Stimulated activated CD4-positive, alpha-beta T cell treated with anti-CD3 and anti-CD28 coated beads, Interleukin-12 subunit alpha, Interleukin-12 subunit beta, amount 100 ng/mL, for 48 hours (primary cell): ENCODE measurements at regions not wholly inside any gene's neighbourhood (a gene's known extent, or its start where the extent isn't known, plus 50 kb on each side); places are given as distances from the start of the nearest gene placed in this dataset.
"Not testable (repeated sequence)": the region's sequence is repeated elsewhere in the genome, so short reads cannot be mapped to it uniquely, and the experiment has no call there.

Source experiments
- DNase-seq, 3 donors: peaks; one replicate each; pipeline ENCODE4 v3.0.0-alpha.2; 2020; ENCODE audit warnings: low read depth in 2 of 3, low spot score in 1 of 3

GRCh38 chr16:29115802-29116141, 130.9 kb downstream of the LAT start:
- peak in 1 of 3 donors; percentile 34 for DNase-seq

GRCh38 chr16:29114989-29115801, 130.3 kb downstream of the LAT start:
- DNase-seq: peak; percentile 24 to 38 (median 32)

- no peak for DNase-seq
Measured at GRCh38 chr16:29114574-29114973, 129.7 kb downstream of the LAT start.

- not testable (repeated sequence) for DNase-seq
Measured at GRCh38 chr16:29113446-29113845, 128.6 kb downstream of the LAT start.

GRCh38 chr16:29112755-29113347, 128.0 kb downstream of the LAT start:
- no peak for DNase-seq

- not testable (repeated sequence) for DNase-seq
Measured at GRCh38 chr16:29111901-29112680, 127.2 kb downstream of the LAT start.

GRCh38 chr16:29111421-29111820, 126.6 kb downstream of the LAT start:
- no peak for DNase-seq

- not testable (repeated sequence) for DNase-seq
Measured at GRCh38 chr16:29108625-29109169, 123.8 kb downstream of the LAT start.

GRCh38 chr16:29107299-29107698, 122.4 kb downstream of the LAT start:
- DNase-seq: no peak

GRCh38 chr16:29106259-29106908, 121.5 kb downstream of the LAT start:
- DNase-seq: not testable (repeated sequence)

GRCh38 chr16:29104600-29104999, 119.7 kb downstream of the LAT start:
- DNase-seq: not testable (repeated sequence)

GRCh38 chr16:29097965-29098364, 113.1 kb downstream of the LAT start:
- not testable (repeated sequence) for DNase-seq

GRCh38 chr16:29094729-29095624, 110.1 kb downstream of the LAT start:
- DNase-seq: not testable (repeated sequence)

GRCh38 chr16:29094325-29094724, 109.5 kb downstream of the LAT start:
- not testable (repeated sequence) for DNase-seq

- DNase-seq: not testable (repeated sequence)
Measured at GRCh38 chr16:29089679-29090078, 104.8 kb downstream of the LAT start.

GRCh38 chr16:29087673-29088072, 102.8 kb downstream of the LAT start:
- DNase-seq: not testable (repeated sequence)

GRCh38 chr16:29081829-29082639, 97.2 kb downstream of the LAT start:
- peak in 1 of 3 donors; percentile 28 for DNase-seq

- not testable (repeated sequence) for DNase-seq
Measured at GRCh38 chr16:29074554-29075402, 89.9 kb downstream of the LAT start.
